ENCODE measurements at regions not wholly inside any gene's neighbourhood (a gene's known extent, or its start where the extent isn't known, plus 50 kb on each side); places are given as distances from the start of the nearest gene placed in this dataset.

DNA sequence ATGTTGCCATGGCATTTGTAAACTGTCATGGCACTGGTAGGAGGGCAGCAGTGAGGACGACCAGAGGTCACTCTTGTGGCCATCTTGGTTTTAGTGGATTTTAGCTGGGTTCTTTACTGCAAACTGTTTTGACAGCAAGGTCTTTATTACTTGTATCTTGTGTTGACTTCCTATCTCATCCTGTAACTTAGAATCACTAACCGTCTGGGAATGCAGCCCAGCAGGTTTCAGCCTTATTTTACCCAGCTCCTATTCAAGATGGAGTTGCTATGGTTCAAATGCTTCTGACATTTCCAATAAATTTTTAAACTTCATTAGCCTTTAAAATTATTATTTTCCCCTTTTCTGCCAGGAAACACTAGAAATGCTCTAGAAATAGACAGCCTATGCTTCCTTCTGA, 839.1 kb downstream of the NR2F1-AS1 start:
- TF ChIP-seq CTCF (IDR thresholded peaks at IDR 0.05) (no peak), EZH2 (IDR thresholded peaks at IDR 0.05; ENCODE audit: borderline replicate concordance, insufficient read depth, low read depth, low read length, poor library complexity, severe bottlenecking) (no peak)

Data from B cell (primary cell).